PC-3 (cell line): ENCODE measurements at regions not wholly inside any gene's neighbourhood (a gene's known extent, or its start where the extent isn't known, plus 50 kb on each side); places are given as distances from the start of the nearest gene placed in this dataset.
A peak's percentile ranks its signal among the peaks of the same experiment; 100 is the strongest.

ENCODE experiments used
- ATAC-seq: fragments of 200-7000 bp; cut with Tn5 transposase; 2 replicates; pipeline ENCODE4 v1.9.1; 2020; ENCODE audit warnings: mild to moderate bottlenecking, moderate library complexity
- BruUV-seq: library from RNA; stranded (reverse); fragments of 400-500 nt; replicated peaks from 2 replicates; lab custom pipeline; 2021; lab: Mats Ljungman, UMichigan
- CTCF ChIA-PET: fragments of 300-600 bp; sonication (Branson Sonifier 250); formaldehyde crosslinking; loops from one replicate; lab custom pipeline; 2022; ENCODE audit warnings: antibody characterized with exemption; lab: Charles Lee
- POLR2A ChIA-PET: fragments of 300-600 bp; sonication (Branson Sonifier 250); formaldehyde crosslinking; loops from one replicate; lab custom pipeline; 2022; ENCODE audit warnings: antibody characterized with exemption; ENCODE audit not compliant: unreplicated experiment; lab: Charles Lee
- DNase-seq: peaks from one replicate; pipeline ENCODE4 v3.0.0-alpha.2; 2015
- H2AFZ ChIP-seq: fragments of 300-600 bp; sonication (generic); 2 replicates; pipeline ENCODE4 v1.6.0; 2016; ENCODE audit warnings: antibody characterized with exemption, low read length
- H3F3A ChIP-seq: fragments of 300-600 bp; sonication (generic); one replicate; pipeline ENCODE4 v1.6.0; 2017; ENCODE audit warnings: antibody characterized with exemption, low read length, control low read depth, mild to moderate bottlenecking; ENCODE audit not compliant: unreplicated experiment
- H3K27ac ChIP-seq: fragments of 300-600 bp; sonication (generic); 2 replicates; pipeline ENCODE4 v1.5.1; 2016; ENCODE audit warnings: mild to moderate bottlenecking, low read length
- H3K27me3 ChIP-seq: fragments of 300-600 bp; sonication (generic); 2 replicates; pipeline ENCODE4 v1.6.1; 2016; ENCODE audit warnings: low read length, mixed read lengths
- H3K36me3 ChIP-seq: fragments of 300-600 bp; sonication (generic); 2 replicates; pipeline ENCODE4 v1.6.1; 2016; ENCODE audit warnings: low read depth, mixed run types, low read length, mixed read lengths
- H3K4me1 ChIP-seq: fragments of 300-600 bp; sonication (generic); 2 replicates; pipeline ENCODE4 v1.5.1; 2016; ENCODE audit warnings: low read length; ENCODE audit not compliant: insufficient read depth
- H3K4me2 ChIP-seq: fragments of 300-600 bp; sonication (generic); 2 replicates; pipeline ENCODE4 v1.6.0; 2016; ENCODE audit warnings: low read length
- H3K4me3 ChIP-seq: fragments of 300-600 bp; sonication (generic); 2 replicates; pipeline ENCODE4 v1.5.1; 2016; ENCODE audit warnings: mild to moderate bottlenecking, low read length, mixed read lengths
- H3K79me2 ChIP-seq: fragments of 300-600 bp; sonication (generic); 2 replicates; pipeline ENCODE4 v1.6.1; 2017; ENCODE audit warnings: low read length, mixed read lengths
- H3K9ac ChIP-seq: fragments of 300-600 bp; sonication (generic); 2 replicates; pipeline ENCODE4 v1.6.0; 2016; ENCODE audit warnings: mild to moderate bottlenecking, low read length
- H3K9me2 ChIP-seq: fragments of 300-600 bp; sonication (generic); replicated peaks from 2 replicates; pipeline ENCODE4 v1.6.1; 2016; ENCODE audit warnings: mixed run types, low read length, mixed read lengths
- H3K9me3 ChIP-seq: fragments of 300-600 bp; sonication (generic); 2 replicates; pipeline ENCODE4 v1.6.1; 2016; ENCODE audit warnings: low read length, mixed read lengths
- H4K20me1 ChIP-seq: fragments of 300-600 bp; sonication (generic); 2 replicates; pipeline ENCODE4 v1.6.1; 2016; ENCODE audit warnings: low read length, mixed read lengths
- CTCF ChIP-seq: fragments of 300-600 bp; sonication (generic); conservative IDR thresholded peaks from 2 replicates; pipeline ENCODE4 v1.5.1; 2017; ENCODE audit warnings: antibody characterized with exemption, low read depth, mild to moderate bottlenecking, low read length
- EZH2 ChIP-seq: fragments of 300-600 bp; sonication (generic); IDR thresholded peaks from one replicate; pipeline ENCODE4 v1.6.1; 2017; ENCODE audit warnings: antibody characterized with exemption, mild to moderate bottlenecking, low read length; ENCODE audit not compliant: unreplicated experiment
- EZH2phosphoT487 ChIP-seq: fragments of 300-600 bp; sonication (generic); IDR thresholded peaks from 2 replicates; pipeline ENCODE4 v1.6.1; 2018; ENCODE audit warnings: mild to moderate bottlenecking, antibody characterized with exemption, low read length, borderline replicate concordance
- intact Hi-C: fragments of 100-400 bp; cut with micrococcal nuclease; formaldehyde crosslinking; loops from 2 replicates; pipeline ENCODE4 v1.9.0; 2023

- no peaks in the 10 kb centered on the region for H3K9me3 ChIP-seq
- H3K36me3 ChIP-seq, result no peaks in the 10 kb centered on the region
- ChIA-PET CTCF (interaction anchor here (0.6 kb wide), 1 partner anchor 525 kb away, joined by 5 read pairs; no protein-coding TSS in a partner anchor), POLR2A (no interaction called here)
- H4K20me1 ChIP-seq, result no peaks in the 10 kb centered on the region
- no peak overlapping the region for H3K4me3 ChIP-seq
- no TSS peak for BruUV-seq
- H2AFZ ChIP-seq, result no peak overlapping the region
- H3K4me2 ChIP-seq, result no peak overlapping the region
- no peaks in the 10 kb centered on the region for H3K9me2 ChIP-seq
- TF ChIP-seq CTCF (no peak), EZH2 (no peak), EZH2phosphoT487 (no peak)
- no peak for DNase-seq
- H3K4me1 ChIP-seq, result no peaks in the 10 kb centered on the region
- H3F3A ChIP-seq, result no peaks in the 10 kb centered on the region
- ATAC-seq, result no peak
- H3K9ac ChIP-seq, result no peak overlapping the region
- intact Hi-C loops, result no loop called here
- no peak overlapping the region for H3K27ac ChIP-seq
- no peaks in the 10 kb centered on the region for H3K79me2 ChIP-seq
- H3K27me3 ChIP-seq, result peaks cover 16% of the 10 kb centered on the region
These were observed 248.8 kb upstream of the PBX1 start for GRCh38 chr1:164310166-164310565.

GRCh38 chr1:164311377-164311776 is 247.6 kb upstream of the PBX1 start:
- no peak overlapping the region for H2AFZ ChIP-seq
- no peaks in the 10 kb centered on the region for H3K9me3 ChIP-seq
- H3K4me2 ChIP-seq, result no peak overlapping the region
- H3K79me2 ChIP-seq, result no peaks in the 10 kb centered on the region
- BruUV-seq, result no TSS peak
- no peaks in the 10 kb centered on the region for H3F3A ChIP-seq
- H3K27ac ChIP-seq, result no peak overlapping the region
- DNase-seq, result no peak
- TF ChIP-seq EZH2, result no peak
- no peak for TF ChIP-seq CTCF
- TF ChIP-seq EZH2phosphoT487, result no peak
- ChIA-PET CTCF (no interaction called here), POLR2A (no interaction called here)
- no peaks in the 10 kb centered on the region for H3K9me2 ChIP-seq
- H3K27me3 ChIP-seq, result peaks cover 20% of the 10 kb centered on the region
- no peaks in the 10 kb centered on the region for H4K20me1 ChIP-seq
- ATAC-seq, result no peak
- no peak overlapping the region for H3K9ac ChIP-seq
- H3K4me1 ChIP-seq, result no peaks in the 10 kb centered on the region
- H3K36me3 ChIP-seq, result no peaks in the 10 kb centered on the region
- intact Hi-C loops, result no loop called here
- no peak overlapping the region for H3K4me3 ChIP-seq

- Histone ChIP-seq H2AFZ (no peak overlapping the region), H3K4me3 (peak overlapping the region; percentile 52), H3K9me3 (no peaks in the 10 kb centered on the region), H3K4me2 (peak overlapping the region; percentile 64), H3K36me3 (no peaks in the 10 kb centered on the region), H3K27ac (no peak overlapping the region), H3K27me3 (peaks cover 48% of the 10 kb centered on the region), H3K9me2 (no peaks in the 10 kb centered on the region), H3K79me2 (no peaks in the 10 kb centered on the region), H3K9ac (no peak overlapping the region), H4K20me1 (no peaks in the 10 kb centered on the region), H3K4me1 (no peaks in the 10 kb centered on the region), H3F3A (no peaks in the 10 kb centered on the region)
- intact Hi-C loops, result no loop called here
- TF ChIP-seq CTCF, result no peak
- TF ChIP-seq EZH2, result peak; percentile 91
- TF ChIP-seq EZH2phosphoT487, result no peak; the same call in 1 of the 2 replicates
- DNase-seq, result no peak
- POLR2A ChIA-PET, result no interaction called here
- BruUV-seq, result no TSS peak
- CTCF ChIA-PET, result no interaction called here
- peak; percentile 43 for ATAC-seq
These were observed 237.9 kb upstream of the PBX1 start for GRCh38 chr1:164320790-164321731.
